SU-DHL-6 (cell line): ENCODE measurements at regions not wholly inside any gene's neighbourhood (a gene's known extent, or its start where the extent isn't known, plus 50 kb on each side); places are given as distances from the start of the nearest gene placed in this dataset.

Experiments
- CTCF ChIP-seq: fragments of 200-600 bp; sonication (generic); IDR thresholded peaks from one replicate; pipeline ENCODE4 v1.5.1; 2017; ENCODE audit warnings: antibody characterized with exemption, mild to moderate bottlenecking, low read length, moderate library complexity; ENCODE audit not compliant: insufficient read depth, poor library complexity, severe bottlenecking
- EZH2phosphoT487 ChIP-seq: fragments of 200-600 bp; sonication (generic), shearing (Covaris generic); conservative IDR thresholded peaks from 2 replicates; pipeline ENCODE4 v1.6.1; 2018; ENCODE audit warnings: mild to moderate bottlenecking, antibody characterized with exemption, low read length, moderate library complexity, mixed read lengths

DNA sequence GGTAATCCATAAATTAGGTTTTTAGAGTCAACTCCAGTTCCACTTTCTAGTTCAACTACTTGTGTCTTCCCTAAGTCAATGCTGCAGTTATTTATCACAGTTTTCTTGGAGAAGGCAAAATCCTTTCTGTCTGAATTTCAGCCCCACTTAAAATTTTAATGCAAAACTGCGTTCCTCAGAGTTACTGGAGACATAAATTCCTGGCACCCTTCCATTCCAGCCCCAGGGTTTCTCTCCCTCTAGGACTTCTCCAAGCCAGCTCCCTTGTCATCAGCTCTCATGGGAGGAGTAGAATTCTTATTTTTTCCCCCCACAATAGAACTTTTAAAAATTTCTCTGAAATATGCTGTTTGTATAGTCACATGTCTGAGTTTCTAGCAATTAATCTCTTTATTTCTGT is 50.6 kb upstream of the PHOX2B start:
- no peak for TF ChIP-seq CTCF
- no peak for TF ChIP-seq EZH2phosphoT487
